ENCODE measurements at regions not wholly inside any gene's neighbourhood (a gene's known extent, or its start where the extent isn't known, plus 50 kb on each side); places are given as distances from the start of the nearest gene placed in this dataset.
"Not testable (repeated sequence)": the region's sequence is repeated elsewhere in the genome, so short reads cannot be mapped to it uniquely, and the experiment has no call there.

DNA sequence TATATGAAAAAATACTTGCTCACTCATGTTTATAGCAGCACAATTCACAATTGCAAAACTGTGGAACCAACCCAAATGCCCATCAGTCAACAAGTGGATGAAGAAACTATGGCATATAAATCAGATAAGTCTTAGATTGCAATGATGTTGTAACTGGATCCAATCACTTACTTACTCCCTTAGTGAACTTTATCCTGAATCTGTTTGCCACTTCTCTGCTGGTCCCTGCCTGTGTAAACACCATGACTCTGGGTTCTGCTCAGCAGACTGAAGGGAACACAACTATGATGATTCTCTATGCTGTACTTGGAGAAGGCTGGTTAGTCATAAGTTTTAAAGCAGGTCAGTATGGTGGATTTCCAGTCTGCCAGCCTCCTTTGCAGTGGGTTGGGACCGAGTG is 391.2 kb downstream of the RWDD3 start:
- no peak for DNase-seq

DNA sequence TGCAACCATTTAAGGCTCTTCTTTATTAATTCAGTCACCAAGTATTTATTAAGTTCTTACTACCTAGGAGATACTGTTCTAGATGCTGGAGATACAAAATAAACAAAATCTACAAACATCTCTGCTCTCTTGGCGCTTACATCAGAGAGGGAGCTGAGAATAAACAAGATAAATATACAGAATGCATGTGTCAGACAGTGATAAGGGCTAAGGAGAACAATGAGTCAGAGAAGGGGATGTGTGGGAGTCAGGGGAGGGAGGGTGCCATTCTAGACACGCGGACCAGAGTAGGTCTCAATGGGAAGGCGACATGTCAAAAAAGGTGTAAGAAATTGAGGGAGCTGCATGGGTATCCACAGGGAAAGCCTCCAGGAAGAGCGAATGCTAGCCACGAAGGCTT is 393.2 kb downstream of the RWDD3 start:
- DNase-seq, result no peak

DNA sequence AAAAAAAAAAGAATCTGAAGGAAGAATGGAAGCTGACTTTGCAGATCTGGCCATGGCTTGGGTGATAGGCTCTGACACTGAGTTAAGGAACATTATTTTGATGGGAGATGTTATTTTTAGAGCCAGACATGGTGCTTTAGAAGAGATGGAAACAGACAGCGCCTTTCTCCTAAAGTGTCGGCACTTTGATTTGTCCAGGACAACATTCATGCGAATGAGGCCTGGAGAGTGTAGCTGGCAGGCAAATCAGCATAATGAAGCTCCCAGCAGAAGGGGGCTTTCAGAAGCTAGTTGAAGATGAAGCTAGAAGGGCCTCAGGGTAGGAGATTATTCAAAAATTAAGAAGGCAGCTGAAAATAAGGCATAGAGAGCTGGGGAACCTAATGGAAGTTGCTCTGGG is 397.7 kb downstream of the RWDD3 start:
- DNase-seq, result no peak

DNA sequence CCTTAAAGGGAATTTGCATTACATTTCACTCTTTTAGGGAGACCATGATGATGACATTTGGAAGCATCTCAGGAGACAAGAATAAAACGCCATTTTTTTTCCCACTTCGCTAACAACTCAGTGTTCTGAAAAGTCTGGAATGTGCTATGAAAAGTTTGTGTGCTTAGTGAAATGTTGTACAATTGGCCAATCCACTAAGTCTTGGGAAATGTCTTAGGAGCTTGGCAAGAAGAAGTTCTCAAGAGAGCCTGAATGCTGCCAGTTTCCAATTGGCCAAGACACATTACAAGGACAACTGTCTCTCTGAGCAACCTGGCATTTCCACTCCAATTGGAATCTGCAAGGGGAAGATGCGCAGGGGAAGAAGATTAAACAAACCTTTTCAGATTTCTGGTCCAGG is 401.8 kb downstream of the RWDD3 start:
- DNase-seq, result no peak

DNA sequence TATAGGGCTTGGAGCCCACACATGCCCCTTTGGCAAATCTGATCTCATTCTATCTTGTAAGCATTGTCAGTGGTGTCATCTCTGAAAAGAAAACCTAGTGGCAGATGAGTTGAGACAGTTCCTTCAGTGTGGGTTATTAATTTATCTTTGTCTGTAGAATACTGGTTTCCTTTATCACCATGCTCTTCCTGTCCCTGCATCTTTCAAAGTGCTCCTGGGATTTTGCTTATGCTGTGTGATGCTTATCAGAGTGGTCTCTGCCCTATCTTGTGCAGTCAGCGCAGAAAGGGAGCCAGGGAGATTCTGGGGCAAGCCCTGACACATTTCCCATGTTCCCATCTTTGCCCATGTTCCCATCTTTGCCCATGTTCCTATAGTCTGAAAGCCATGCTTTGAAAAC is 402.9 kb downstream of the RWDD3 start:
- no peak for DNase-seq

DNA sequence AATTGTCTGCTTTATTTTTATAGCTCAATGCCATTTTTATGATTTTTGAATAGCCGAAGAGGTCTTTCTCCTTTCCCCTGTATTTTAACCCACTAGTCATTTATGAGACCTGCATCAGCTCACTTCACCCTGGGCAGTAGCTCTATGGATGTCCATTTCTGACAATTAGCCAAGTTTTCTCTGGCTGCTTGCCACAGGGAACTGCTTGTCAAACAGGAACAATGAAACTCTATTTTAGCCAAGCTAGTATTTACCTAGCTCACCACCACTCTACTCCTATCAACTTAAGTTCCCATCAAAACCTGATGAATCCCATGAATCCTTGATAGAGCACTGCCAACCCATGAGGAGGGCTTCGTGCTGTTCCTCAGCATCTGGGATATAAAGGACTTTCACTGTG is 406.7 kb downstream of the RWDD3 start:
- peak; percentile 29 for DNase-seq

DNA sequence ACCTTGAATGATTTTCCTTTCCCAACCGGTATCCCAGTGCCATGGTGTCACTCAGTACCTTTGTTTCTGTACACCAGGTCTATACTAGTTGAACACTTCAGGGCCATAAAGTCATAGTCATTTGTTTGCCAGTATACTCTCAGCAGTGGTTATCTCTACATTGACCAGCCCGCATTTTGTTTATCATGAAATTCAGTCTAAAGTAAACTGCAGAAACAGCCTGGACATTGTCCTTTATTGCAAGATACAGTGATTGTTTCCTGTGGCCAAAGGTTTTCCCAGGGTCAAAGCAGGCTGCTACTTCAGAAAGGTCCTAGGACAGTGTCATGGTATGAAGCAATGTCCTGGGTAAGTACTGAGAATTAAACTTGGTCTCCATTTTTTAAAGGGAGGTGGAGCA is 407.4 kb downstream of the RWDD3 start:
- DNase-seq, result no peak

DNA sequence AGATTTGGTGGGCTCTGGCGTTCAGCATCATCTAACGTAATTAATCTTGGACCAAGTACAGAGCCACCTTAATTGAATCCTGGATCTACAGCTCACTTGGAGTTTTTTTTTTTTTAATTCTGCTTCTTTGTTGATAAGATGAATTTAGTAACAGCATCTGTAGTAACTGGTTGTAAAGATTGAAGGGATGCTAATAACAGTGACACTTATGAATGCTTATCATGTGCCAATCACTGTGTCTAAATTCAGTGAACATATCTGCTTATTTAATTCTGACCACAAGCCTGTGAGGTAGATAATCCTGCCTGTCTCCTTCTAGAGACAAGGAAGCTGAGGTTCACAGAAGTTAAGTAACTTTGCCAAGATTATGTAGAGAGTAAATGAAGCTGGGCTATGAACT is 408.0 kb downstream of the RWDD3 start:
- DNase-seq, result no peak

DNA sequence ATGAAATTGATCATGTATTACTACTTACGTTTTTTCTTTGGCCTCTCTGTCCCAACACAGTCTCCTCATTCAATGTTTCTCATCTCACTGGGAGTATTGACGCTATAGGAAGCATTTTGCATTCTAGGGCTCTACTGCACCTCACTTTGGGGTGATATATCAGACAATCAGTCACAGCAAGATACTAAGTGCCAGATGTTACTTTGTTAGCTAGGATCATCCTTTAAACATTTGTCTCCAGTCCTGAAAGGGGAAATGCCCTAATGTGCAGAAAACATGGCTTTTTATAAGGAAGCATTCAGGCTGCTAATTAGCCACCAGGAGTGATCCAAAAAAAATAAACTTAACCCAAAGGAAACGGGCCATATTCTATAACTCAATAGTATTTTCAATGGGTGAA is 409.1 kb downstream of the RWDD3 start:
- no peak for DNase-seq

DNA sequence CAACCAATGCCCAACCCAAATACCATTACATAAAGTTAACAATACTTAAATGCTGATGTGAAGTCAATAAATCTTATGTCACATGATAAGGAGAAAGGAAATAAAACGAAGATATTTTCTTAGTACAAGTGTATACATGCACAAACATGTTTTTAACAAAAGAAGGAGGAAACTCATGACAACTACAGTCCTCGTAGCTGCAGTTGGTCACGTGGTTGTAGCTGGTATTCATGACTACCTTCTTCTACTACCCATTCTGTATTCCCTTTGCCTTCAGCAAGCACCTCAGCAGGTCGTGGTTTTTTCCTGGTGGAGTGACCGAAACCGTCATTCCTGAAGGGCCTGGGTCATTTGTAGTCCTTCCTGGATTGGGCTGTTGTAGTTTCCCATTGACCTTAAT is 411.1 kb downstream of the RWDD3 start:
- DNase-seq, result not testable (repeated sequence)

DNA sequence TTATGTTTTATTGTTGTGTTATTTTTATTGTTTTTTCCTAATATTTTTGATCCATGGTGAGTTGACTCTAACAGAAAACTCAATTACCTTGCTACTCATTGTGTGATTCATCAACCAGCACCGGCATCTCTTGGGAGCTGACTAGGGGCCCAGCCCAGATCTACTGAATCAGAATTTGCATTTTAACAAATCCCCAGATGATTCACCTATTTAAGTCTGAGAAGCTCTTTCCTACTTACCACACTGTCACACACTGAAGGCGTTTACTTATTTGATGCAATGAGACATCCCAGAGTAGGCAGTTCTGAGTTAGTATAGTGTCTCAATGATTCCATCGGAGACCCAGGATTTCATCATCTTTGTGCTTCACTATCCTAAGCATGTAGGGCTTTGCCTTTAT is 416.6 kb downstream of the RWDD3 start:
- no peak for DNase-seq

DNA sequence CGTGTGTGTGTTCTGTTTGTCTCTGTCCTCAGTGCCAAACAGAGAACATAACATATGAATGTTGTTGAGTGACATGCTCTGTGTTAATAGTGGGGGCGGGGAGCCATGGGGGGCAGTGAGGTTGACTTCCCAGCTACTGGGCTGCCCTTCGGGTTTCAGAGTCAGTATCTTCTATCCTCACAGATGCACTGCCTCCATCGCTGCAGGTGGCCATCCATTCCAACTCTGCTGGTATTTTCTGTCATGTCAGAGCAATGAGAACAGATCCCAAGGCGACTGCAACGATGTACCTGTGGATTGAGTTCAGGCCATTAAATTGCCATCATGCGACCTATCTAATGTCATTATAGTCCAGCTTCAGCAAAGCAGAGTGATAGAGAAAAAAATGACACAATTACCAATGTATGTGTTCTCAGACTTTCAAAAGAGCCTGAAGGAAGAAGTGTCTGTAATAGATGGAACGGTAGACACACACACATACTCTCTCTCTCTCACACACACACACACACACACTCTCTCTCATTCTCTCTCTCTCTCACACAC is 418.5 kb downstream of the RWDD3 start:
- no peak for DNase-seq

DNA sequence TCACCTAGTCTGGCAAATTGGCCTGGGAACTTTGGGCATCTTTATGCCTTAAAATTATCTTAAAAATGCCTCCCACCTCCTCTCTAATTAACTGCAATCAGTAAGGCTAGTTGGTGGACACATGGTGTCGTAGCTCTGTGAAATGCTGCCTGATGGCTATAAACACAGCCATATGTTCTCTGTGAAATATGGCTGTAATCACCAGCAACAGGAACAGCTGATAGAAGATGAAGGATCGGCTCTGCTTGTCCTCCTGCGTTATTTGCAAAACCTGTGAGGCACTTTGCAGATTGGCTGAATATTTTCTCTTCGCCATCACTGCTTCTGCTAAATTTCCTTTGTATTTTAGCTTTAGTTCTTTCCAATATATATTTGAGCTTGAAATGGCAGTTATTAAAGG is 419.6 kb downstream of the RWDD3 start:
- peak; percentile 35 for DNase-seq

DNA sequence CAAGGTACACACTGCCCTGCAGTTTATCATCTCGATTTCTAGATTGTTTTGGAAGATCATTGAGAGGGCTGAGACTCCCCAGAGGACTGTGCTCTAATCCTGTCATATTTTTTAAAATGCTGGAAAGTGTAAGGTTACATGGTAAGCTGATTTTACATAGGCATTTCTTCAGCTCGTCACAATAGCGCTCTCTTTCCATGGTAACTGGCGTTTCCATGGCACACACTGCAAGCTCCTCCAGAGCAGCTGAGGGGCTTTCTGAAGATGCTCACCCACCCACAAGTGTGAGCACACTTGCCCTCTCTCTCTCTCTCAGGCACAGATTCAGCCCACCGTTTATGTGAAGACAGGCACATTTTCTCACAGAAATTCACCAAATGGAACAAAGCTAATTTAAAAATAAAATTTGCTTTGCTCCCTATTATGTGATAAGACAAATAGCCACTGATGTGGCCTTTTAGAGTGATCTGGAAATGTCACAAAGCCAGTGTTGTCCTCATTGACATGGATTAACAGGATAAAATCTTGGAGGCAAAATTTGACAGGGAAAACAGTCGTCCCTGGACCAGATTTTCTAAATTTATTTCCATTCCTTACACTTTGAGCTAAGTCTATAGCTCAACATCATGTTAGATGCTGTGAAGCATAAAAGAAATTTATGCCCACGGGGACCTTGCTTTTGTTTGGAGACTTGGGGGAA is 421.5 kb downstream of the RWDD3 start:
- DNase-seq, result peak; percentile 59

DNA sequence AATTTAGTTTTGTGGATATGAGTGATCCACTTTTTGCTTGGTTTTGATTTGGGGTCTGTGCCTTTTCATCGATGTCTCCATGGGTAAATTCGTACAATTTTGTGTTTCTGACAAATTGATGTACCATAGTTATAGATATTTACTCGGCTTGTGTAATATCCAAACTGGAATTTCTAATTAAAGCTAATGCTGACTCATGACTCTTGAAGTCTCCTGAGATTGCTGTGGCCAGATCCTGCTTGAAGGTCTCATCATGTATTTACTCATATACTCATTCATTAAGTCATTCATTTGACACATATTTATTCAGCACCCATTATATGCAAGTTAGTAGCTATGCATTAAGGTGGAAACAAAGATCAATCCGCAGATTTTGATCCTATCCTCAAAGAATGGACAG is 423.2 kb downstream of the RWDD3 start:
- DNase-seq, result no peak

DNA sequence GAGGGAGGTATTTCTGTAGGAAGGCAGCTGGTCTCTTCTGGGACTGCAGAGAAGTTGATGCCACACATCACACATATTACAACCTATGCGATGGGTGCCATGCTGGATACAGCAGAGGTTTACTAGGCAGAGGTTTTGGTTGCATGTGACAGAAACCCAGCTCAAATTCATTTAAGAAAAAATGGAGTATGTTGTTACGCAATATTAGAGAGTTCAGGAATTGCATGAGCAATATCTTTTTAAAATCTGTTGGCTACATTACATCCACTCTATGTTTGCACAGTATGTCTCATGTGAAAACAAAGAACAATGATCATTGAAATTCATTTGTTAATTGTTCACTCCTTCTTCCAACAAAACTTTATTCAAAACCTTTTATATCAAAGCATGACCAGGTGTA is 425.2 kb downstream of the RWDD3 start:
- no peak for DNase-seq

DNA sequence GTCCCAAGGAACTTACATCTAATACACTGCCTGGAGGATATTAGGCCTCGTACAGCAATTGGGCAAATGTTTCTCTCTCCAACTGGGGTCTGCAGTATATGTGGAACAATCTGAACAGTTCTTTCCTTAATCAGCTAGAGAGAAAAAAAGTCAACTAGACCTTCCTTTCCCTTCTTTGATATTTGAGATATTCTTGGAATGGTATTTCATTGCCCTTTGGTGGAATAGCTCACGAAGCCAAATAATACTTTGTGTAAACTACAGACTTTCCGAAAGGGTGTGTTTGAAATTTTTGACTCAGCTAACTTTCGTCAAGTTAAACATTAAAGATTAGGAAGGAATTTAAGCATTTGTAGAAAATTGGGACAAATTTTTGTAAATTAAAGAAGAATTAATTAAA is 425.6 kb downstream of the RWDD3 start:
- DNase-seq, result no peak

DNA sequence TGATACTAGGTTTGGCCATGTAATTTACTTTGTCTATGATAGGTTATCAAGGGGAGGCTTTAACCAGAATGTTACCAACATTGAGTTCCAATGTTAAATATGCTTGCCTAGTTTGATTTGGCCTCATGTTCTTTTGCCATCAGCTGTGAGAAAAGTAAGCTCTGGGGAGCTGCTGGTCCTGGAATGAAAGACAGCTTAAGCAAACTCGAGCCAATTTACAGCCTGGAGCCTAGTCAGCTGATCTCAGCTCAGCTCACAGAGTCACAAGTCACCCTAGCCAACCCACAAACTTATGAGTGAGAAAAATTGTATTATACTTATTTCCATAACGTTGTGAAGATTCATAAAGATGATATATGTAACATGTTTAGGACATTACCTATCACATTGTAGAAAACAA is 426.7 kb downstream of the RWDD3 start:
- no peak for DNase-seq

DNA sequence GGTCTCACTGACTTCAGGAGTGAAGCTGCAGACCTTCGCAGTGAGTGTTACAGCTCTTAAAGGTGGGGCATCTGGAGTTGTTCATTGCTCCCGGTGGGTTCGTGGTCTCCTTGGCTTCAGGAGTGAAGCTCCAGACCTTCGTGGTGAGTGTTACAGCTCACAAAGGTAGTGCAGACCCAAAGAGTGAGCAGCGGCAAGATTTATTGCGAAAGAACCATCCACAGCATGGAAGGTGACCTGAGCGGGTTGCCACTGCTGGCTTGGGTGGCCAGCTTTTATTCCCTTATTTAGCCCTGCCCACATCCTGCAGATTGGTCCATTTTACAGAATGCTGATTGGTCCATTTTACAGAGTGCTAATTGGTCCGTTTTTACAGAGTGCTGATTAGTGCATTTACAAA is 429.5 kb downstream of the RWDD3 start:
- DNase-seq, result not testable (repeated sequence)

DNA sequence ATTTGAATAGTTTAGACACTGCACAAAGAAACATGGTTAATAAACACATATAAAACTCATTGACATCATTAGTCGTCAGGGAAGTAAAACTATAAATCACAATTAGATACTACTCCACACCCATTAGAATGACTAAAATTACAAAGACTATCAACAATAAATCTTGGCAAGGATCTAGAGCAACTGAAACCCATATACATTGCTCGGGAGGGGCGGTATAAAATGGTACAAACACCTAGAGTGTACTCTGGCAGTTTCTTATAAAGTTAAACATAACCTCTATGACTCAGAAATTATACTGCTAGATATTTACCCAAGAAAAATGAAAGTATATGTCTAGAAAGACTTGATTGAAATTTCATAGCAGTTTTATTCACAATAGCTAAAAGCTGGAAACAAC is 434.2 kb downstream of the RWDD3 start:
- DNase-seq, result no peak

DNA sequence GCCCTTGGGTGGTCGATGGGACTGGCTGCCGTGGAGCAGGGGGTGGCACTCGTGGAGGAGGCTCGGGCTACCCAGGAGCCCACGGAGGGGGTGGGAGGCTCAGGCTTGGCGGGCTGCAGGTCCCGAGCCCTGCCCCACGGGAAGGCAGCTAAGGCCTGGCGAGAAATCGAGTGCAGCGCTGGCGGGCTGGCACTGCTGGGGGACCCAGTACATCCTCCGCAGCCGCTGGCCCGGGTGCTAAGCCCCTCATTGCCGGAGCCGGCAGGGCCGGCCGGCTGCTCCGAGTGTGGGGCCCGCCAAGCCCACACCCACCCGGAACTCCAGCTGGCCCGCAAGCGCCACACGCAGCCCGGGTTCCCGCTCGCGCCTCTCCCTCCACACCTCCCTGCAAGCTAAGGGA is 435.6 kb downstream of the RWDD3 start:
- not testable (repeated sequence) for DNase-seq

DNA sequence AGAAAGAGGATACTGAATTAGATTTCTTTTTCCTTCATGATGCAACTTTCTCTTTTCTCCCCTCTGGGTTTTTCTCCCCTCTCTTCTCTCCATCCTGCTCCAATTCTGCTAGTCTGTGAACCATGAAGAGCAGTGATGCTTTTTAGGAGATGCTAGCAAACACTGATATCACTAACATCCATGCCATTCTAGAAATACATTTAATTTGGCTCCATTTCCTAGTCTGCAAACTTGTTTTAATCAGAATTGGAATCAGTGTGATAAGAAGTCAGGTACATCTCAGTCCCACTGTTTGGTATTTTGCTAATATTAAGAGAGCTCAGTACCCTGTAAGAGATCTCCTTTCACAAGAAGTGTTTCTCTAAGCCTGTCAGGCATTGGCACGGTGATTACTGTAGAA is 437.1 kb downstream of the RWDD3 start:
- DNase-seq, result no peak

DNA sequence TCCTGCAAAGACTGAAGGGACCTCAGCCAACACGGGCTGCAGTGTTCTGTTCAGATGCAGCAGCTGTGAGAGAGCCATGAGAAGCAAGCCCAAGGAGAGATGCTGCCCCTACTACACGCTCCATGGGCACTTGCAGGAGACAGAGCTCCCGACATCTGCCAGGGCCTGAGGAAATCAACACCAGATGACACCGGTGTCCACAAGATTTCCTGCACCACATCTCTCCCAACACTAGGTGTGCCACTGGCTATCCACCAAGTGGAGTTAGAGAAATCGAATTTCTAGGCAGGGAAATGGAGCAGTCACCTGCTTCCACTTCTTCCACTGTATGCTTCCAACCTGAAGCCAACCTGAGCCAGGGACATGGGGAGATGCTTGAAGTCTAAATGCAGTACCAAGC is 445.3 kb downstream of the RWDD3 start:
- DNase-seq, result no peak

DNA sequence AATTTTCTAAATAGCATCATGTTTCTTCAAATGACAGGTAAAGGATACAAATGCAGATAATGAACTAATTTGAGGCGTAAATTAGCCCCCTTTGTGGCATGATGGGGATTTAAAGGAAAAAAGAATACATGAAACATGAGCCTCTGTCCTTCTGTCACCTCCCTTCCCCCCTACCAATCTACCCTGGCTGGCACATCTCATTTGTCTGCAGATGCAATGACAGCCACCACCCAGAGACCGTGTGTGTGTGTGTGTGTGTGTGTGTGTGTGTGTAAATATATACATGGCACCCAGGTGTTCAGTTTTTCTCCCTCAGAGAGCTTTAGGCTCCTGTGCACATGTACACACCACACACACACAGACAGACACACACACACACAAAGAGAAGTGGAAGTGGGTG is 451.1 kb downstream of the RWDD3 start:
- peak; percentile 24 for DNase-seq

DNA sequence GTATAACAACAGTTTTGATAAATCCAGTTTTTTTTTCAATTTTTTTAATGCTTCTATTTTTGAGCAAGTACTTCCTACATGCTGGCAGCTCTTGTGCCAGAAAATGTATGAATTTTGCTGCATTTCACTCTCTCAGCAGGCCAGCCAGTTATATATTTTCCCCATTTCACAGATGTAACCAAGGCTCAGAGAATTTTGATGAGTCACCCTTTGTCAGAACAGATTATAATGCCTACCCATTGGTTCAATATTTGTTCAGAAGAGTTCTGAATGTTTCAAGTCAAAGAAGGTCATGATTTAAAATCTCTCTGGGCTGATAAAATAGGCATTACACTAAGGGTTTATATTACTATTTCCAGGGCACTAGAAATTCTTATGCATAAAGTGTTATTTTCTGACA is 452.2 kb downstream of the RWDD3 start:
- DNase-seq, result no peak
